ENCODE measurements at regions not wholly inside any gene's neighbourhood (a gene's known extent, or its start where the extent isn't known, plus 50 kb on each side); places are given as distances from the start of the nearest gene placed in this dataset.
A peak's percentile ranks its signal among the peaks of the same experiment; 100 is the strongest.

GRCh38 chr6:15901141-15902115, 227.5 kb upstream of the MYLIP start (continued):
- TF ChIP-seq PAX5 (IDR thresholded peaks at IDR 0.05; ENCODE audit: borderline replicate concordance, low read depth, low read length), result peak; percentile 94
- TF ChIP-seq ZNF207 (IDR thresholded peaks at IDR 0.05; ENCODE audit: borderline replicate concordance), result peak; percentile 21; the same call in 1 of the 2 replicates
- no peak for TF ChIP-seq SUZ12 (IDR thresholded peaks at IDR 0.05; ENCODE audit: unreplicated experiment)
- TF ChIP-seq SIN3A (IDR thresholded peaks at IDR 0.05; ENCODE audit: low read depth, low read length), result no peak
- TF ChIP-seq NFXL1 (IDR thresholded peaks at IDR 0.05; ENCODE audit: borderline replicate concordance), result no peak
- TF ChIP-seq, protein P1, sequence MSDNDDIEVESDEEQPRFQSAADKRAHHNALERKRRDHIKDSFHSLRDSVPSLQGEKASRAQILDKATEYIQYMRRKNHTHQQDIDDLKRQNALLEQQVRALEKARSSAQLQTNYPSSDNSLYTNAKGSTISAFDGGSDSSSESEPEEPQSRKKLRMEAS (IDR thresholded peaks at IDR 0.05; ENCODE audit: low read depth, low read length), result no peak; the same call in 1 of the 2 replicates
- TF ChIP-seq PAX8 (IDR thresholded peaks at IDR 0.05), result no peak
- TF ChIP-seq RELB (IDR thresholded peaks at IDR 0.05; ENCODE audit: low read depth), result peak; percentile 96
- TF ChIP-seq, protein P2, sequence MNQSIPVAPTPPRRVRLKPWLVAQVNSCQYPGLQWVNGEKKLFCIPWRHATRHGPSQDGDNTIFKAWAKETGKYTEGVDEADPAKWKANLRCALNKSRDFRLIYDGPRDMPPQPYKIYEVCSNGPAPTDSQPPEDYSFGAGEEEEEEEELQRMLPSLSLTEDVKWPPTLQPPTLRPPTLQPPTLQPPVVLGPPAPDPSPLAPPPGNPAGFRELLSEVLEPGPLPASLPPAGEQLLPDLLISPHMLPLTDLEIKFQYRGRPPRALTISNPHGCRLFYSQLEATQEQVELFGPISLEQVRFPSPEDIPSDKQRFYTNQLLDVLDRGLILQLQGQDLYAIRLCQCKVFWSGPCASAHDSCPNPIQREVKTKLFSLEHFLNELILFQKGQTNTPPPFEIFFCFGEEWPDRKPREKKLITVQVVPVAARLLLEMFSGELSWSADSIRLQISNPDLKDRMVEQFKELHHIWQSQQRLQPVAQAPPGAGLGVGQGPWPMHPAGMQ (IDR thresholded peaks at IDR 0.05; ENCODE audit: borderline replicate concordance), result peak; percentile 11; the same call in 1 of the 2 replicates
- TF ChIP-seq, protein P3, sequence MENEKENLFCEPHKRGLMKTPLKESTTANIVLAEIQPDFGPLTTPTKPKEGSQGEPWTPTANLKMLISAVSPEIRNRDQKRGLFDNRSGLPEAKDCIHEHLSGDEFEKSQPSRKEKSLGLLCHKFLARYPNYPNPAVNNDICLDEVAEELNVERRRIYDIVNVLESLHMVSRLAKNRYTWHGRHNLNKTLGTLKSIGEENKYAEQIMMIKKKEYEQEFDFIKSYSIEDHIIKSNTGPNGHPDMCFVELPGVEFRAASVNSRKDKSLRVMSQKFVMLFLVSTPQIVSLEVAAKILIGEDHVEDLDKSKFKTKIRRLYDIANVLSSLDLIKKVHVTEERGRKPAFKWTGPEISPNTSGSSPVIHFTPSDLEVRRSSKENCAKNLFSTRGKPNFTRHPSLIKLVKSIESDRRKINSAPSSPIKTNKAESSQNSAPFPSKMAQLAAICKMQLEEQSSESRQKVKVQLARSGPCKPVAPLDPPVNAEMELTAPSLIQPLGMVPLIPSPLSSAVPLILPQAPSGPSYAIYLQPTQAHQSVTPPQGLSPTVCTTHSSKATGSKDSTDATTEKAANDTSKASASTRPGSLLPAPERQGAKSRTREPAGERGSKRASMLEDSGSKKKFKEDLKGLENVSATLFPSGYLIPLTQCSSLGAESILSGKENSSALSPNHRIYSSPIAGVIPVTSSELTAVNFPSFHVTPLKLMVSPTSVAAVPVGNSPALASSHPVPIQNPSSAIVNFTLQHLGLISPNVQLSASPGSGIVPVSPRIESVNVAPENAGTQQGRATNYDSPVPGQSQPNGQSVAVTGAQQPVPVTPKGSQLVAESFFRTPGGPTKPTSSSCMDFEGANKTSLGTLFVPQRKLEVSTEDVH (IDR thresholded peaks at IDR 0.05; ENCODE audit: low read depth, partially characterized antibody), result peak; percentile 29
- peak; percentile 99 for TF ChIP-seq RUNX3 (IDR thresholded peaks at IDR 0.05; ENCODE audit: low read length)
- TF ChIP-seq POLR2AphosphoS2 (IDR thresholded peaks at IDR 0.05; ENCODE audit: low read depth, low read length), result no peak
- TF ChIP-seq, protein P4, sequence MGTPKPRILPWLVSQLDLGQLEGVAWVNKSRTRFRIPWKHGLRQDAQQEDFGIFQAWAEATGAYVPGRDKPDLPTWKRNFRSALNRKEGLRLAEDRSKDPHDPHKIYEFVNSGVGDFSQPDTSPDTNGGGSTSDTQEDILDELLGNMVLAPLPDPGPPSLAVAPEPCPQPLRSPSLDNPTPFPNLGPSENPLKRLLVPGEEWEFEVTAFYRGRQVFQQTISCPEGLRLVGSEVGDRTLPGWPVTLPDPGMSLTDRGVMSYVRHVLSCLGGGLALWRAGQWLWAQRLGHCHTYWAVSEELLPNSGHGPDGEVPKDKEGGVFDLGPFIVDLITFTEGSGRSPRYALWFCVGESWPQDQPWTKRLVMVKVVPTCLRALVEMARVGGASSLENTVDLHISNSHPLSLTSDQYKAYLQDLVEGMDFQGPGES (IDR thresholded peaks at IDR 0.05), result no peak
- TF ChIP-seq IKZF1 (conservative IDR thresholded peaks at IDR 0.05), result peak; percentile 96
- 0 out of 2 replicates have a peak, but pooled peaks have one; percentile 27 for TF ChIP-seq LARP7 (IDR thresholded peaks at IDR 0.05)
- TF ChIP-seq, protein P5, sequence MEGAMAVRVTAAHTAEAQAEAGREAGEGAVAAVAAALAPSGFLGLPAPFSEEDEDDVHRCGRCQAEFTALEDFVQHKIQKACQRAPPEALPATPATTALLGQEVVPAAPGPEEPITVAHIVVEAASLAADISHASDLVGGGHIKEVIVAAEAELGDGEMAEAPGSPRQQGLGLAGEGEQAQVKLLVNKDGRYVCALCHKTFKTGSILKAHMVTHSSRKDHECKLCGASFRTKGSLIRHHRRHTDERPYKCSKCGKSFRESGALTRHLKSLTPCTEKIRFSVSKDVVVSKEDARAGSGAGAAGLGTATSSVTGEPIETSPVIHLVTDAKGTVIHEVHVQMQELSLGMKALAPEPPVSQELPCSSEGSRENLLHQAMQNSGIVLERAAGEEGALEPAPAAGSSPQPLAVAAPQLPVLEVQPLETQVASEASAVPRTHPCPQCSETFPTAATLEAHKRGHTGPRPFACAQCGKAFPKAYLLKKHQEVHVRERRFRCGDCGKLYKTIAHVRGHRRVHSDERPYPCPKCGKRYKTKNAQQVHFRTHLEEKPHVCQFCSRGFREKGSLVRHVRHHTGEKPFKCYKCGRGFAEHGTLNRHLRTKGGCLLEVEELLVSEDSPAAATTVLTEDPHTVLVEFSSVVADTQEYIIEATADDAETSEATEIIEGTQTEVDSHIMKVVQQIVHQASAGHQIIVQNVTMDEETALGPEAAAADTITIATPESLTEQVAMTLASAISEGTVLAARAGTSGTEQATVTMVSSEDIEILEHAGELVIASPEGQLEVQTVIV (IDR thresholded peaks at IDR 0.05; ENCODE audit: borderline replicate concordance, partially characterized antibody), result no peak

All from GM12878 (cell line).